ENCODE measurements at regions not wholly inside any gene's neighbourhood (a gene's known extent, or its start where the extent isn't known, plus 50 kb on each side); places are given as distances from the start of the nearest gene placed in this dataset.

DNA sequence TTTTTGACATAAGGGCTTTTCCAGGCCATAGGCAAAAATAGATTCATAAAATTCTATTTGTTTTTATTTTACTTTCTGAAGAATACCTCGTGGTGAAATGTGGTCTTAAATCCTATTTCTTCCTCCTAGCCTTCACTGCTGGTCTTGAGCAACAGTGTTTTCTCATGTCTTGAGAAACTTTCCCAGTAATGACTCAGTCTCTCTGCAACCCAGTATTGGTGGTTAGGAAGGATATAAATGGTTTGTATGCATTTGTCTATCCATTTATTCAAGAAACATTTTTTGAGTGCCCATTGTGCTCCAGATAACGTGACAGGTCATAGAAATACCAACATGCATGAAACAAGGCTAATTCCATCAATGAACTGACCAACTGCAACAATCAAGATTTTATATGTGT is 213.9 kb downstream of the TMEM114 start:
- TF ChIP-seq, protein P1, sequence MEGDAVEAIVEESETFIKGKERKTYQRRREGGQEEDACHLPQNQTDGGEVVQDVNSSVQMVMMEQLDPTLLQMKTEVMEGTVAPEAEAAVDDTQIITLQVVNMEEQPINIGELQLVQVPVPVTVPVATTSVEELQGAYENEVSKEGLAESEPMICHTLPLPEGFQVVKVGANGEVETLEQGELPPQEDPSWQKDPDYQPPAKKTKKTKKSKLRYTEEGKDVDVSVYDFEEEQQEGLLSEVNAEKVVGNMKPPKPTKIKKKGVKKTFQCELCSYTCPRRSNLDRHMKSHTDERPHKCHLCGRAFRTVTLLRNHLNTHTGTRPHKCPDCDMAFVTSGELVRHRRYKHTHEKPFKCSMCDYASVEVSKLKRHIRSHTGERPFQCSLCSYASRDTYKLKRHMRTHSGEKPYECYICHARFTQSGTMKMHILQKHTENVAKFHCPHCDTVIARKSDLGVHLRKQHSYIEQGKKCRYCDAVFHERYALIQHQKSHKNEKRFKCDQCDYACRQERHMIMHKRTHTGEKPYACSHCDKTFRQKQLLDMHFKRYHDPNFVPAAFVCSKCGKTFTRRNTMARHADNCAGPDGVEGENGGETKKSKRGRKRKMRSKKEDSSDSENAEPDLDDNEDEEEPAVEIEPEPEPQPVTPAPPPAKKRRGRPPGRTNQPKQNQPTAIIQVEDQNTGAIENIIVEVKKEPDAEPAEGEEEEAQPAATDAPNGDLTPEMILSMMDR (IDR thresholded peaks at IDR 0.05): no peak
- no peak for TF ChIP-seq POLR2A (IDR thresholded peaks at IDR 0.05)
